ENCODE measurements at regions not wholly inside any gene's neighbourhood (a gene's known extent, or its start where the extent isn't known, plus 50 kb on each side); places are given as distances from the start of the nearest gene placed in this dataset.

DNA sequence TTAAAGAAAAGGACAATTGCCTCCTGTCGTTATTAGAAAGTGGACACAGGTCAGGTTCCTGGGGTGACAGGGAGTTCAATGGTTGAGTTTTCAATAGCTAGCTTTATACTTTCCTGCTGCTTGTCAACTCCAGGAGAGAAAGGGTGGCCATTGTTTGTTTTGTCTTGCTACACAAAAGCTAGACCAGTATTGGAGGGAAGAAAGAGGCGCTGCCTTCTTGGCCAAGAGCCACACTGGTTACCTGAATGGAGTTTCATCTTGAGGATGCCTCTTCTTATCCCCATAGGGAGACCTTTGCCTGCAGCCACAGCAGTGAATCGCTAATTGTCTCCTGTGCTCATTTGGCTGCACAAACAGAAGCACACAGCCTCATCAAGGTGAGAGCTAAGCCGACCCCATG lies 279.4 kb upstream of the GRIA1 start:
- no peak for TF ChIP-seq EZH2 (IDR thresholded peaks at IDR 0.05; ENCODE audit: insufficient read depth, low read length)
- no peaks in the 10 kb centered on the region for H3K9me3 ChIP-seq (ENCODE audit: insufficient read depth, low read depth, low read length)
- FAIRE-seq (no peak), DNase-seq (ENCODE audit: low read depth) (no peak)
- H3K4me1 ChIP-seq (ENCODE audit: insufficient read depth, low read length) = no peaks in the 10 kb centered on the region
- H3K27me3 Mint-ChIP-seq (ENCODE audit: low read depth, unreplicated experiment) = peaks cover 5% of the 10 kb centered on the region
- peaks cover 5% of the 10 kb centered on the region for H3K9me3 Mint-ChIP-seq (ENCODE audit: unreplicated experiment)
- H3K36me3 ChIP-seq (ENCODE audit: insufficient read depth, low read length) = no peaks in the 10 kb centered on the region
- H3K36me3 Mint-ChIP-seq (ENCODE audit: low read depth, unreplicated experiment) = no peaks in the 10 kb centered on the region
- H3K9ac ChIP-seq (ENCODE audit: low read length) = no peak overlapping the region
- H3K79me2 ChIP-seq (ENCODE audit: insufficient read depth, low read length) = no peaks in the 10 kb centered on the region
- H3K4me1 Mint-ChIP-seq (ENCODE audit: low read depth, unreplicated experiment) = no peaks in the 10 kb centered on the region
- no peaks in the 10 kb centered on the region for H3K27me3 ChIP-seq (ENCODE audit: insufficient read depth, low read length)
- H4K20me1 ChIP-seq (ENCODE audit: insufficient read depth, low read length) = no peaks in the 10 kb centered on the region
- H3K4me2 ChIP-seq (ENCODE audit: low read length) = no peak overlapping the region
- no peak overlapping the region for H3K27ac ChIP-seq (ENCODE audit: low read depth, low read length)
- no peak overlapping the region for H2AFZ ChIP-seq (ENCODE audit: low read depth, low read length)
- no peak overlapping the region for H3K4me3 Mint-ChIP-seq (ENCODE audit: unreplicated experiment)
- H3K27ac Mint-ChIP-seq (ENCODE audit: unreplicated experiment) = no peak overlapping the region
- no peak overlapping the region for H3K4me3 ChIP-seq (ENCODE audit: insufficient read depth, low read depth, low read length)

DNA sequence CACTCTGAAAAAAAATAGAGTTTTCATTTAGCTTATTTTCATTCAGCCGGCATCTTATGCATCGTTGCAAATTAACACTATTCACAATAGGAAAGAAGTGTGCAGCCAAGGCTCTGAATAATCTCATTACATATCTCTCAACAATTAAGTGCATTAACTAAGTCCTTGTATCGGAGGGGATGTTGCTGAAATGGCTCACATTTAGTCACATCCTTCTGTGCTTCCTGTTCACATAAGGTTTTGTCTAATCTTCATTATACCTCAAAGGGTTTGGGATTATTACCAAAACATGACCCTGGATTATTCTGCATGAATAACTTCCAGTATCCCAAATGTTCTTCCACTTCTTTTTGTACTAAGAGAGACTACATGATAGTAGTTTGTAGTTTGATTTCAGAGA lies 278.0 kb upstream of the GRIA1 start:
- H3K27me3 ChIP-seq (ENCODE audit: insufficient read depth, low read length) = no peaks in the 10 kb centered on the region
- no peaks in the 10 kb centered on the region for H3K79me2 ChIP-seq (ENCODE audit: insufficient read depth, low read length)
- no peak overlapping the region for H3K4me3 ChIP-seq (ENCODE audit: insufficient read depth, low read depth, low read length)
- no peaks in the 10 kb centered on the region for H4K20me1 ChIP-seq (ENCODE audit: insufficient read depth, low read length)
- no peak overlapping the region for H3K27ac ChIP-seq (ENCODE audit: low read depth, low read length)
- no peaks in the 10 kb centered on the region for H3K9me3 ChIP-seq (ENCODE audit: insufficient read depth, low read depth, low read length)
- no peaks in the 10 kb centered on the region for H3K36me3 Mint-ChIP-seq (ENCODE audit: low read depth, unreplicated experiment)
- no peak overlapping the region for H2AFZ ChIP-seq (ENCODE audit: low read depth, low read length)
- no peaks in the 10 kb centered on the region for H3K4me1 Mint-ChIP-seq (ENCODE audit: low read depth, unreplicated experiment)
- no peak overlapping the region for H3K4me2 ChIP-seq (ENCODE audit: low read length)
- peaks cover 5% of the 10 kb centered on the region for H3K9me3 Mint-ChIP-seq (ENCODE audit: unreplicated experiment)
- H3K9ac ChIP-seq (ENCODE audit: low read length) = no peak overlapping the region
- no peaks in the 10 kb centered on the region for H3K36me3 ChIP-seq (ENCODE audit: insufficient read depth, low read length)
- FAIRE-seq (no peak), DNase-seq (ENCODE audit: low read depth) (no peak)
- no peaks in the 10 kb centered on the region for H3K4me1 ChIP-seq (ENCODE audit: insufficient read depth, low read length)
- H3K27ac Mint-ChIP-seq (ENCODE audit: unreplicated experiment) = no peak overlapping the region
- TF ChIP-seq, protein P1, sequence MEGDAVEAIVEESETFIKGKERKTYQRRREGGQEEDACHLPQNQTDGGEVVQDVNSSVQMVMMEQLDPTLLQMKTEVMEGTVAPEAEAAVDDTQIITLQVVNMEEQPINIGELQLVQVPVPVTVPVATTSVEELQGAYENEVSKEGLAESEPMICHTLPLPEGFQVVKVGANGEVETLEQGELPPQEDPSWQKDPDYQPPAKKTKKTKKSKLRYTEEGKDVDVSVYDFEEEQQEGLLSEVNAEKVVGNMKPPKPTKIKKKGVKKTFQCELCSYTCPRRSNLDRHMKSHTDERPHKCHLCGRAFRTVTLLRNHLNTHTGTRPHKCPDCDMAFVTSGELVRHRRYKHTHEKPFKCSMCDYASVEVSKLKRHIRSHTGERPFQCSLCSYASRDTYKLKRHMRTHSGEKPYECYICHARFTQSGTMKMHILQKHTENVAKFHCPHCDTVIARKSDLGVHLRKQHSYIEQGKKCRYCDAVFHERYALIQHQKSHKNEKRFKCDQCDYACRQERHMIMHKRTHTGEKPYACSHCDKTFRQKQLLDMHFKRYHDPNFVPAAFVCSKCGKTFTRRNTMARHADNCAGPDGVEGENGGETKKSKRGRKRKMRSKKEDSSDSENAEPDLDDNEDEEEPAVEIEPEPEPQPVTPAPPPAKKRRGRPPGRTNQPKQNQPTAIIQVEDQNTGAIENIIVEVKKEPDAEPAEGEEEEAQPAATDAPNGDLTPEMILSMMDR (IDR thresholded peaks at IDR 0.05; ENCODE audit: insufficient read depth, low read depth, low read length) = no peak
- no peak for TF ChIP-seq EZH2 (IDR thresholded peaks at IDR 0.05; ENCODE audit: insufficient read depth, low read length)
- H3K4me3 Mint-ChIP-seq (ENCODE audit: unreplicated experiment) = no peak overlapping the region
- peaks cover 5% of the 10 kb centered on the region for H3K27me3 Mint-ChIP-seq (ENCODE audit: low read depth, unreplicated experiment)

DNA sequence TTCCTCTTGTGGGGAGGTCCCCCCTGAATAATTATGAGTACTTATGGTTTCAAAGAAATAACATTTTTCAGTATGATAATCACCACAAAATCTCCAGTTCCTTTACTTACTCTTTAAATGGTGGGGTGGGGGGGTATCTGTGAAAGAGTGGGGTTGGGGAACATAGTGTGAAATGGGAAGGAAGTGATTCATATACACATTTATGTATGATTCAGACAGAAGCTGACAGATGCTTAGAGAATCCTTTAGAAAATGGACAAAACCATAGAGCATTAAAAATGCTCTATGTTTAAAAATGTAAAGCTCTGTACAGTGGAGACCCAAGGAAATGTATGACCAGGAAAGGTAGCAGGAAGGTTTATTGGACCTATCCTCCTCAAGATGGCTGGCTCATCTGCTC lies 267.5 kb upstream of the GRIA1 start:
- H2AFZ ChIP-seq (ENCODE audit: low read depth, low read length) = peak overlapping the region; percentile 39
- Mint-ChIP-seq H3K36me3 (ENCODE audit: low read depth, unreplicated experiment) (no peaks in the 10 kb centered on the region), H3K27ac (ENCODE audit: unreplicated experiment) (peak overlapping the region; percentile 78), H3K9me3 (ENCODE audit: unreplicated experiment) (peaks cover 2% of the 10 kb centered on the region), H3K27me3 (ENCODE audit: low read depth, unreplicated experiment) (no peaks in the 10 kb centered on the region), H3K4me1 (ENCODE audit: low read depth, unreplicated experiment) (peaks cover 12% of the 10 kb centered on the region), H3K4me3 (ENCODE audit: unreplicated experiment) (no peak overlapping the region)
- TF ChIP-seq, protein P1 (IDR thresholded peaks at IDR 0.05; ENCODE audit: insufficient read depth, low read depth, low read length) = no peak
- no peak for TF ChIP-seq EZH2 (IDR thresholded peaks at IDR 0.05; ENCODE audit: insufficient read depth, low read length)
- FAIRE-seq (no peak), DNase-seq (ENCODE audit: low read depth) (peak; percentile 57)
- peaks cover 11% of the 10 kb centered on the region for H3K4me1 ChIP-seq (ENCODE audit: insufficient read depth, low read length)
- H3K79me2 ChIP-seq (ENCODE audit: insufficient read depth, low read length) = no peaks in the 10 kb centered on the region
- no peaks in the 10 kb centered on the region for H3K27me3 ChIP-seq (ENCODE audit: insufficient read depth, low read length)
- no peak overlapping the region for H3K9ac ChIP-seq (ENCODE audit: low read length)
- H4K20me1 ChIP-seq (ENCODE audit: insufficient read depth, low read length) = no peaks in the 10 kb centered on the region
- H3K36me3 ChIP-seq (ENCODE audit: insufficient read depth, low read length) = no peaks in the 10 kb centered on the region
- H3K27ac ChIP-seq (ENCODE audit: low read depth, low read length) = peak overlapping the region; percentile 68
- no peaks in the 10 kb centered on the region for H3K9me3 ChIP-seq (ENCODE audit: insufficient read depth, low read depth, low read length)
- no peak overlapping the region for H3K4me3 ChIP-seq (ENCODE audit: insufficient read depth, low read depth, low read length)
- H3K4me2 ChIP-seq (ENCODE audit: low read length) = peak overlapping the region; percentile 76

Measured in astrocyte (in vitro differentiated cells and primary cell).